Occipital lobe (tissue), 1 donor: ENCODE measurements at regions not wholly inside any gene's neighbourhood (a gene's known extent, or its start where the extent isn't known, plus 50 kb on each side); places are given as distances from the start of the nearest gene placed in this dataset.

ENCODE experiments used
- DNase-seq: peaks from one replicate; lab custom pipeline; 2025; lab: John Stamatoyannopoulos, UW

DNA sequence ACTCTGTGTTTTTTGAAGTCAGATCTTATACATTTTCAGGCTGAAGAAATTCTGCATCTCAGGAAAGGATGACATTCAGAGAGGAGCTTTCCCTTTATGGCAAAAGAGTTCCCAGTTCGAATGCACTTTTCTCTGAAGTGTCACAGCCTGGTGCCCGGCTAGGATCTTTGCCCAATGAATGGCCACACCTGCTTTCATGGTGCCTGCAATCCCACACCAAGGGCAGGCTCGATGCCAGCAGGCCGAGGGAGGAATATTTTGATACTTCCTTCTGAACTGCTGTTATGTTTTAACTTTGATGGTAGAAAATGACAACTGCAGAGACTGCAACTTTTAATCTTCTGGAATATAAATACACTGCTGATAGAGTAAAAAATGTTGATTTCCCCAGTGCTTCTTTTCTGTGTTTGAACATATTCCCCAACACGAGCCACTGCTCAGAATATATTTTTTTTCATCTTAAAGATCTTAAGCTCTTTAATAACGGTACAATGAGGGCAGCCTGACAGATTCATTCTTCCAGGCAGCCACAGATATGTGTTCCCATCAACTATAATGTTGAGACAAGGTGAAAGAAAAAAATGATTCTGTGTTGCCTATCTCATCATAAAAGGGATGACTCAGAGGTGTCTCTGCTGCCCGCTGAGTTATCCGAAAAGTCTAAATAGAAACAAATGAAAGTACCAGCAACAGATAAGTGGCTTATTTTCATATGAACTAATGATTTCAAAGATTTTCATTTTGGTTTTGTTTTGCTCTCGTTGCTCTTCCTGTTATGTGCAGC lies 848.5 kb downstream of the DCDC2C start:
- no peak for DNase-seq

DNA sequence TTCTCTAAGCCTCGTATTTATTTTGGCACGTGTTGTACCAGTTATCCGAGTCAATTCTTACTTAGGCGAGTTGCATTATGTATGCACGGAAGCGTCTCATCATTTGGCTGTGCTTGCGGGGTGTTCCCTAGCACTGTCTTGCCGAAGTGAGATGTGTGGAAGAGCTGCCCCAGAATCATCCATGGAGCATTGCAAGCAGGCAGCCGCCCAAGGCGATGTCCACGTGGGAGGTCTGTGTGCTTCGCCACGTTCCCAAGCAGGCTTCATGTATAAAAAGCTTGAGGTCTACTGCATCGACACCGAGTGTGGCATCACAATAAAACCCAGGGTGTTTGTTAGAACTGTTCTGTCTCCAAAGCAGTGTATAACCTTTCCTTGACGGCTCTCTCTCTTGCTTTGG lies 849.9 kb downstream of the DCDC2C start:
- peak; percentile 53 for DNase-seq

DNA sequence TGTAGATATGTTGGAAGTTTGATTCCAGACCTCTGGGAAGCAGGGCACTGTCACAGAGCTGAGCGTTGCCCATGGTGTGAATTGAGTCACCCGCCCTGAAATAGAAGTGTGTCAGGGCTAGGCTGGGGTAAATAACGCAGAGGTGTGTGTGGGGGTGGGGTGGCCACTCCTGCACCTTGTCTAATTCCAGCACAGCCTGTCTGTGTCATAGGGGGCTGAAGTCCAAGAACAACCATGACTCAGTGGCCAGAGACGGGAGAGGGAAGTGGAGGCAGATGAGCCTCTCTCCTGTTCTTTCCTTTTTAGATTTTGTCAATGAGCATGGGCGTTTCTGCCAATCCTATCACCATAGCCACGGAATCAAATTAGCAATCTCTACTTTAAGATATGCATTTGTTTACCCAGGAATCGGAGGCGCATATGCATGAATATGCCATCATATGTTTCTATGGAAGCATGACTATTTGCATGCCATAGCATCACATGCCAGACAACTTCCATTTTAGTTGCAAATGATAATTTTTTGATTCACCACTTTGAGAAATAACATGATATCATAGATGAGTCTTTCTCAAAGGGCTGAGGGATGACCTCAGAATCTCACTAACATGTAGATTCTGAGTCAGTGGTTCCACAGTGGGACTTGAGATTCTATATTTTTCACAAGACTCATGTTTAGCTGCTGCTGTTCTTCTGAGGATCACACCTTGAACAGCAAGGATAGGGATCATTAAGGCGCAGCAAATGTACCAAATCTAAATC lies 852.9 kb downstream of the DCDC2C start:
- peak; percentile 4 for DNase-seq

DNA sequence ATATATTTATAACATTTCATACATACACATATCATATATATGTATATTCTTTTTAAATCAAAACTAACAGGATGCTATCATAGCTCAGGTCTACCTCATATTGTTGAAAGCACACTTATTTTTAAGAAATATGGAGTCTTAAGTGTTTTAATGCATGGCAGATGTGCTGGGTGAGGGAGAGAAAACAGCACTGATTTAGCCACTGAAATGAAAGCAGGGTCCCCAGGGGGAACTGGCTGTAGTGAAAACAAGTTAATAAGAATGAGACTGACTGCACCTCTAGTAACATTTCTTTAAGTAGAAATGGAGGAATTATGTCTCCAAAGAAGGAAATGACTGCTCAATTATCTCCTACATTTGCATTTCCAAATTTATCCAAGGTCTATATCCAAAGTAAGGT lies 857.8 kb downstream of the DCDC2C start:
- no peak for DNase-seq

DNA sequence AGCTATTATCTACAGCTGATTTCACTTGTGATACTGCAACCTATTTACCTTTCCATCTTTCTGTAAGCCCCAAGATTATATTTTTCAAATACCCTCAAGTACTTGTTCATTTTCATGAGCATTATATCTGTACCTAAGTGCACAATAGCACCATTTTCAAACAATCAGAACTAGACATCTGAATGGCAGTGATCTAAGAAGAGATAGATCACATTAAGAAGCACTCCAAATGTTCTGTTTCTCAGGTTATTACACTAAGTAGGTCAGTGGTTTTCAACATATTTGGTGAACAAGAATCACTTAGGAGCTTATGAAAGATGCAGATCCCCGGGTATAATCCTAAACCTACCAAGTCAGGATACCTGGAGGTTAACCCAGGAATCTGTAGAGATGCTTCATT lies 872.7 kb downstream of the DCDC2C start:
- DNase-seq = no peak

DNA sequence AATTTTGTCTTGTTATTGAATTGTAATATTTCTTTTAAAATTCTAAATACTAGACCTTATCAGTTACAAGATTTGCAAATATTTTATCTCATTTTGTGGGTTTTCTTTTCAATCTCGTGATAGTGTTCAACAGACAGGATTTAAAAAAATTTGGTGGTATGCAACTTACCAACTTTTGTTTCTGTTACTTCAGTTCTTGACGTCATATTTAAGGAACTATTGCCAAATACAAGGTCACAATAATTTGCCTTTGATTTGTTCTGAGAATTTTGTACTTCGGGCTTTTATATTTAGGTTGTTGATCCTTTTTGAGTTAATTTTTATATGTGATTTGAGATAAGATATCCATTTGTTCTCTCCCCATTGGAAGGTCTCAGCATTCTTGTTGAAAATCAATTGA lies 876.6 kb downstream of the DCDC2C start:
- no peak for DNase-seq

DNA sequence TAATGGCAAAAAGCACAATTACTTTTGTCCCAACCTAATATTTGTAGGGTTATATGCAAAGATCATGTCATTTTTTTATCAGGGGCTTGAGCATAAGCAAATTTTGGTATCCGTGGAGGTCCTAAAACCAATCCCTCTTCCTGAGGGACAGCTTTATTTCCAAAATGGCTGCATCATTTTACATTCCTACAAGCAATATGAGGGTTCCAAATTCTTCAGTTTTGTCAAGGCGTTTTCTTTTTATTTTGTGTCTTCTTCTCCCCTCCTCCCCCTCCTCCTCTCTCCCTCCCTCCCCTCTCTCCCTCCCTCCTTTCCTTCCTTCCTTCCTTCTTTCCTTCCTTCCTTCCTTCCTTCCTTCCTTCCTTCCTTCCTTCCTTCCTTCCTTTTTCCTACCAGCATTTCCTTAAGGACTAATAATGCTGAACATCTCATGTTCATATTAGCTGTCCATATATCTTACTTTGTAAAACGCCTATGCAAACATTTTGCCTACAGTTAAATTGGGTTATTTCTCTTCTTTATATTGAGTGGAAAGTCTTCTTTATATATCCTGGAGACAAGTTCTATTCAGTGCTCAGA lies 881.8 kb downstream of the DCDC2C start:
- DNase-seq = no peak

DNA sequence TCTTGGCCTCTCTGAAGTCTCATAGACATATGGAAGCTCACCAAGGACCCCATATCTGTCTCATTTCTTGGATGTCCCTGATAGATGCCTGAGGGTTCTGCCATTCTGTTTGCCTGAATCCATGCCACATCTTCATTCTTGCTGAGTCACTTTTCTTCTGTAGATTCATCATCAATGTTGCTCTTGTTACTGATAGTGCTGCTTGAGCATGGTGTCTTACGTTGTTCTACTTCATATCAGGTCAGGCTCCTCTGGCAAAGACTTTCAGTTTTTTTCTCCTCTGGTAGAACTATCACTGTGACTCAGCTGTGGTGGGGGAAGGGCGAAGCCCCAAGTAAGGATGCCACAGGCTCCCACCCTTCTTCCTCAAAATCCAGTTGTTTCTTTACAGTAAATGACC lies 885.2 kb downstream of the DCDC2C start:
- no peak for DNase-seq

DNA sequence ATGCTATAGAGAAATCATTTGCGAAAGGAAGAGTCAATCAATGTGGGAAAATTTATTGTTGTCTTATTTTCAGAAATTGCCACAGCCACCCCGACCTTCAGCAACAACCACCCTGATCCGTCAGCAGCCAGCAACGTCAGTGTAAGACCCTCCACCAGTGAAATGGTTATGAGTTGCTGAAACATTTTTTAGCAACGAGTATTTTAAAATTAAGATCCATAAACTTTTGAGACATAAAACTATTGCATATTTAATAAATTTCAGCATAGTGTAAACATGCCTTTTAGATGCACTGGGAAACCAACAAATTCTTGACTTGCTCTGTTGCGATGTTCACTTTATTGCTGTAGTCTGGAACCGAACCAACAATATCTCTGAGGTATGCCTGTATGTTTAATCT lies 887.9 kb downstream of the DCDC2C start:
- DNase-seq = no peak

DNA sequence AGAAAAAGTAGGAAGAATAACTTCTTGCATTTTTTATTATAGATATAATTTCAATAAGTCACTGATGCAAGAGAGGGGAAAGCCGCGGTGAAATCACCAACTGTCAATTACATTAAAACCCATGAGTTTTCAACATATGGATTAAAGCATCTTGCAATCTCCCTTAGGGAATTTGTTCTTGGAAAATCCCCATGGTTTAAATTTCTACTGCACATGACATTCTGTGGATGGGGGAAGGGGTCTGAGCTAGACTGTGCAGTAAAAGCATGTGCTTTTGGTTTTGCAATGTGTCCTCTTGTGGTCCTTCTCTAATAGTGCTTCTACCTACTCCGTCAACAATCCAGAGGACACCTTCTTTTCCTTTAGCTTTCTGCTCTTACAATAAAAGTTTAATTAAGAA lies 894.0 kb downstream of the DCDC2C start:
- DNase-seq = no peak

DNA sequence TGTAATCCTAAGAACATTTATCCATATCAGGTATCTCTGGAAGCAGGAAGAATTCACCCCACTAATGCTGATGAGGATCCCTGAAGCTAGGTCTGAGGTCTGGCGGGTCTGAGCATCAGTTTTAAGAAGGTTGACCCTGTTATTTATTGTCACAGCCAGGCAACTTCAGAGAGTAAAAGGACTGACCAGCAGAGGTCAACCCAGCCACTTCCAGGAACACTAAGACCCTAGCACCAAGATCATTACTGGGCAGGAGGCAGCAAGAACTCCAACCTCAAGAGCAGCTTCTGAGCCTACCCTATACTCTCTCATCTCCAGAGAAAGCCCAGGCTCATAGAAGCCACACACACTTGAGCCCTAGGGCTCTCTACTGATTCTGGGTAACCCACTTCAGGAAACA lies 901.4 kb downstream of the DCDC2C start:
- DNase-seq = no peak

DNA sequence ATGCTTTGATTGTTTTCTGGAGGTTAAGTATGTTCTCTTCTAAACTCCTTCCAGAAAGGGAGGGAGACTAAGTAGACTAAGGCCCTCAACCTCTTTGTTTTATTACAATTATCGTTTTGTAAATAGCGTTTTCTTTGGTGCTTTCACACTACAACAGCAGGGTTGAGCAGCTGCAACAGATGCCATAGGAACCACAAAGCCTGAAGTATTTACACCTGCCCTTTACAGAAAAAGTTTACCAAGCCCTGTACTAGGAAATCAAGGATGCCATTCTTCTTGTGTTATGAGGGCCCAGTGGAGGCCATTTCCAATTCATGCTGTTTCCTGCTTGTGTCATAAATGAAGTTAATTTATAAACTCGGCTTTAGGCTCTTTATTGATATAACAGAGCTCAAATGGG lies 914.8 kb downstream of the DCDC2C start:
- no peak for DNase-seq

DNA sequence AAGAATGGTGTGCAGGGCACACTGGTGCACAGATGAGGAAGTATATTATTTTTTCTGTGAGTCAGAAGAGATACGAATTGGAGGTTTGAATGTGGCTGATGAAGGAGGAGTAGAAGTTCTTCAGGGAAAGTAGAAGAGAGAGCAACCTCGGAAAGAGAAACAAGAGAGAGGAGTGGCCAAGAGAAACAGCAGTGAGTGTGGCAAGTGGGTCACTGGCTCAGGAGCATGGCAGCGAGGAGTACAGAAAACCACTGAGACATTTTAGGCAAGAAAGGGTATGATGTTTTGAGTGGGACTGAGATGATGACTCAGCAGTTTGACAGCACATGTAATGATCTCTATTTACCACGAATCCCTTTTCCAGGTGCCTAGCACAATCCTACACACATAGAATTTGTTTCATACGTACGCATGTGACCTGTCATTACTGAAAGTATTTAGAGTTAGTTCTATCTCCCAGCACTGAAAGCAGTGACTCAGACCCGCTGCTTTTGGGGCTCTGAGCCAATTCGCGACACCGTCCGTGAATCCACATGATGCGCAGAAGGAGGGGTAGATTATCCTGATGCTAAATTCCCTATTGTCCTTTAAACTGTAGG lies 915.4 kb downstream of the DCDC2C start:
- DNase-seq = no peak

DNA sequence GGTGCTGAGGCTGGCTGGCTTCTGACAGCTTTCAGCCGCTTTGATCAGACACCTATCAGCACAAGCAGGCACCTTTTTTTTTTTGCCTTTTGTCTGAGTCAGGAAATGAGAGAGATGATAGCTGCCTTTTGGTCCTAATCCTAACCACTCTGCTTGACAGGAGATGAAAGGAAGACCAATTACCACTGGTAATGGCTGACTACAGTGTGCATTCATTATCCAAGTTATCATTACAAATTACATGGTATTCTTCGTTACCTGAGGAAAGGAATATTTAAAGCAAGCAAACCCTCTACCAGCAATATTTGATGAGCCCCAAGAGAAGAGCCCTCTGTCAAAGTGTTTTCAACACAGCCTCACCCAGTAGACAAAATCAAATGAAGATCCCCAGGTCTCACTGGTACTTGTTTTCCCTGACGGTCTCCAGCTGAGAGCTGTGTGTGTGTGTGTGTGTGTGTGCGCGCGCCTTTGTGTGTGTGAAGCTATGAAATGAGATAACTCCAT lies 925.7 kb downstream of the DCDC2C start:
- no peak for DNase-seq

DNA sequence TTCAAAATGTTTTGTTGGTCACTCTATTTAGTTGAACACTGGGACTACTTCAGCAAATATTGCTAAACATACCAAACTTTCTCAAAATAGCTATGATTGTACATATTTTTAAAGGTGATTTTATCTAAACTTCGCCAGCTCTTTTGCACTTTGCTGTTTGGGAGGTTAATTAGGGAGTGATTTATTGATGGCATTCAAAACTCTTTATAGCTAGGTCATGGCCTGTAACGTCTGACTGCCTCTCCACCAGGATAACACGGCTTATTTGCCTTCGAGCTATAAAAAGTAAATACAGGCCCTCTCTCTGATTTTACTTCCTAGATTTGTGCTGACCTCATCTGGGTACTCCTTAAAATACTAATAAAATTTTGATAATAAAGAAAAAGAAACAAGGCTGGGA lies 931.9 kb downstream of the DCDC2C start:
- no peak for DNase-seq

DNA sequence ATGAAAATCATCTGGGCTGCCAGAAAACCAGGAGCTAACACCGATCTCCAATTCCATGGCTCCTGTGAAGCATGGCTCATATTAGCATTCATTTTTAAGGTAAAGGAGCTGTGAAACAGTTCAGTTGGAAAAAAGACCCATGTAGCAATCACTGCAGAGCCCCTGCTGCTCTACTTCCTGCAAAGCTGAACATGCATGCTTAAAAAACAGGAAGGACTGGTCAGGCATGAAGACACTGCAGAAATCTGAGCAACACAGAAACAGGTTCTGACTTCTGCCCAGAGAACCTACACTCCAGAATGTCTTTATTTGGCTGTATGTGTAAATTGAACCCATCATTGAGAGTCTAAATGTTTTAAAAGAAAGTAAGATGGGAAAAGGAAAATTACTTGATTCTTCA lies 950.6 kb downstream of the DCDC2C start:
- DNase-seq = no peak

DNA sequence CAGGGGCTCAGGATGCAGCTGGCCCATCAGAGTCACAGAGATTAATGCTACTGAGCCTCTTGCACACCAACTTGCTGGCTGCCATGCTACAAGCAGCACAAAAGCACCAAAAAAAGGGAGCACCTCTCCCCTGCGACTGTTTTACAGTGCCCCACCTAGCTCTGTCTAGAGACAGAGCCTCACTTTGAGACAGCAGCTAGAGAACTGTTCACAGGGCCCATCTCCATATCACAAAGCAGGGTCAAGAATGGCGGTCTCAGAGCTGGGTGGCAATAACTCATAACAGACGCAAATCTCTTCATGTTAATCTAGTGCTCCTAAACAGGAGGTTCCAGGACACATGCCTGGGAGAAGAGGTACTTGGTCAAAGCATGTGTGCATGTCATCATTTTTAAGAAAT lies 953.0 kb downstream of the DCDC2C start:
- DNase-seq = no peak

DNA sequence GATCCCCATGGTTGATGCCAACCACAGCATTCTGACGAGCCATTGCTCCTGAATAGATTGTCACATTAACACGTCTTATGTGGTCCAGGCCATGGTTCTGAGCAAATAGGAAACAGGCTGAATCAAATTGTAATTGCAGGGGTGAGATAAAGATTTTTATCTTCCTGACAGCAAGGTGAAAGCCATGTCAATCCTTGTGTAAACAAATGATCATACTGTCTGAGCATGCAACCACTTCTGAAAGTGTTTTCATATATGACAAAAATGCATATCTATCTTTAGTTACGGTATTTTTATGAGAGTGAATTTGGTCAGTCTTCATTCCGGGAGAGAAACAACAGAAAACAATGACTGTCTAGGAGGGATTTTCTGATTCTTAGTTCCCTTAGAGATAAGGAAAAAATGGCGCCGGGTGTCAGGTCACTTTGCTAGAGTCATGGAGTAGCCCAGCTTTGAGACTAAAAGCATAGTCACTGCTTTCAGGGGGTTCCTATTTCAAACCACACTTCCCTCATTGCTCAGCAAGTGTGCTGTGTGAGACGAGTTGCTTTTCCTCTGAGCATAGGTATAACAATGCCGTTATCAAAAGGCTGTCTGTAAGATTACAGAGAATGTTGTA lies 958.9 kb downstream of the DCDC2C start:
- no peak for DNase-seq

DNA sequence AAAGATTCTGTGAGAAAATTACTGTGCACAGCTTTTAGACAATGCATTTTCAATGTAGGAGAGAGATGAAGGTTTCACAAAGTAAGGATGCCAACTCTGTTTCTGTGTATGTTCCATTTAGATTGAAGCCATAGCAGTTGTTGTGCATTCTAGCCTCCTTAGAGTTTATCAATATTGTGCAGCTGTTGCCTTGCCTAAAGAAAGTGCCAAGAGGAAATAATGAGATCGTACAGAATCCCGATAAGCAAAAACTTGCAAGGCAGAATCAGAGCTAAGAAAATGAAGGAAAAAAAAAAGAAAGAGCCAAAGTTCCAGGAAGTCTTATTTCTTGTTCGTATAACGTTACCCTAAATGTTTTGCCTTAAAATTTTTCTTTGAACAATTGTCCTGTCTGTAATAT lies 965.0 kb downstream of the DCDC2C start:
- no peak for DNase-seq

DNA sequence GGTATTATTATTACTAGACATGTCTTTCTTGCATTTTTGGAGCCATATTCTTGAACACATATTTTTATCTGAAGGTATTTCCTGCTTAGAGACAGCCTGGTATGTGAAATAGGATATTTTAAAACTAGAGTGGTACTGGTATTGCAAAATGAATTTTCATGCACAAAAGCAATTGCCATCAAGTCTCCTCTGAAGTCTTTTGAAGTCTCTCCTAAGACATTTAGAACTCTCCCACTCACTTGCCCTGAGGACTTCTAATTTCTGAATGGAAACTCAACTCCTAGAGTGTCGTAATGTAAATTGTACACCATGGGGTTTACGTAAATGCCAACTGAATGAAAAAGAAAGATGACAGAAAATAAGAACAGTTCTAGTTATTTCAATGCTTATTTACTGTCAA lies 967.0 kb downstream of the DCDC2C start:
- no peak for DNase-seq

DNA sequence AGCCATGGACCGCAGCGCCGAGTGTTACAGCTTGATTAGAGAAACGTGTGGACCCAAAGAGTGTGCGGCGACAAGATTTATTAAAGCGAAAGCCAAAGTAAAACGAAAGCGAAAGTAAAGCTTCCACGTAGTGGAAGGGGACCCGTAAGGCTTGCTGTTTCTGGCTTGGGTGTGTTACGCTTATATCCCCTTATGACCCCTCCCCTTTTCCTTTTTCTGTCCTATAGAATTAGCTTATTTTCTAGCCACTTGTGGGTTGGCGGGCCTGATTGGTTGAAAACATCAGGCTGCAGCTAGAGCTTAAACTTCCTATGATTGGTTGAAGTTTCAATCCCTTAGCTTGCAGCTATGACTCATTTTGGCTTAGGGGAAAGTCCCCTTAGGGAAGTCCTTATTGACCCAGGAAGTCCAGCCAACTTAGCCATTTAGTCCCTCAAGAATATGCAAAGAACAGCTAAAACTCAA lies 969.7 kb downstream of the DCDC2C start:
- DNase-seq = no peak

DNA sequence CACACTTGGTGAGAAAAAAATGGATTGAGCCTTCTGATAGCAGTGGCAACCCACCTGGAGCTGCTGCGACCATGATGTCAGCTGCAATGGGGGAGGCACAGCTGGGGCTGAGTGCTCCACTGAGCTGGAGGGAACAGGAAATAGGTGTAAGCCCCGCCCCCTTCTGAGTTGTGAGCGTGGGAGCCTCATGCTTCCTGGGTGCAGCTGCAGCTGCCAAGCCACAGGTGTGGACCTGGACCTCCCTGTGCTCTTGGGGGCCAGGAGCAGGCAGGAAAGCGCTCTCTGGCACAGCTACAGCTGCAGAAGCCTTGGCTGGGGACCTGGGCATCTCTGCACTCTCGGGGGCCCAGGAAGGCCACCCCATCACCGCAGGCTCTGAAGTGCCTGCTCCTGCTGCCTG lies 970.6 kb downstream of the DCDC2C start:
- DNase-seq = no peak
